ENCODE measurements at regions not wholly inside any gene's neighbourhood (a gene's known extent, or its start where the extent isn't known, plus 50 kb on each side); places are given as distances from the start of the nearest gene placed in this dataset.

- no peak overlapping the region for H3K27ac Mint-ChIP-seq
- H3K9me3 Mint-ChIP-seq = no peaks in the 10 kb centered on the region
- peaks cover 3% of the 10 kb centered on the region for H3K27me3 Mint-ChIP-seq
- ChIA-PET POLR2A (no interaction called here), CTCF (no interaction called here)
- H3K4me3 Mint-ChIP-seq = no peak overlapping the region
- no peak for DNase-seq
- H3K4me1 Mint-ChIP-seq (ENCODE audit: low read depth) = no peaks in the 10 kb centered on the region
- intact Hi-C loops (cut with micrococcal nuclease) = no loop called here
- no peaks in the 10 kb centered on the region for H3K36me3 Mint-ChIP-seq
Measured at GRCh38 chr5:71899865-71900342, 180.8 kb downstream of the CARTPT start.

- ChIA-PET POLR2A (no interaction called here), CTCF (interaction anchor here (0.7 kb wide), 1 partner anchor 115 kb away, joined by 4 read pairs; no protein-coding TSS in a partner anchor)
- Mint-ChIP-seq H3K27ac (no peak overlapping the region), H3K27me3 (peaks cover 5% of the 10 kb centered on the region), H3K4me3 (no peak overlapping the region), H3K36me3 (no peaks in the 10 kb centered on the region), H3K4me1 (ENCODE audit: low read depth) (no peaks in the 10 kb centered on the region), H3K9me3 (no peaks in the 10 kb centered on the region)
- intact Hi-C loops (cut with micrococcal nuclease) = no loop called here
- DNase-seq = no peak
Measured at GRCh38 chr5:71903808-71904207, 184.7 kb downstream of the CARTPT start.

- Mint-ChIP-seq H3K4me3 (no peak overlapping the region), H3K4me1 (ENCODE audit: low read depth) (no peaks in the 10 kb centered on the region), H3K36me3 (no peaks in the 10 kb centered on the region), H3K27ac (no peak overlapping the region), H3K27me3 (peaks cover 6% of the 10 kb centered on the region), H3K9me3 (no peaks in the 10 kb centered on the region)
- DNase-seq = no peak
- intact Hi-C loops (cut with micrococcal nuclease) = no loop called here
- ChIA-PET POLR2A (no interaction called here), CTCF (no interaction called here)
Measured at GRCh38 chr5:71904852-71905251, 185.8 kb downstream of the CARTPT start.

GRCh38 chr5:71905834-71906711 is 187.0 kb downstream of the CARTPT start:
- Mint-ChIP-seq H3K4me1 (ENCODE audit: low read depth) (no peaks in the 10 kb centered on the region), H3K36me3 (no peaks in the 10 kb centered on the region), H3K27me3 (peaks cover 7% of the 10 kb centered on the region), H3K9me3 (no peaks in the 10 kb centered on the region), H3K27ac (no peak overlapping the region), H3K4me3 (no peak overlapping the region)
- intact Hi-C loops (cut with micrococcal nuclease) = no loop called here
- CTCF ChIA-PET = interaction anchor here (0.5 kb wide), 1 partner anchor 162 kb away, joined by 3 read pairs; no protein-coding TSS in a partner anchor
- DNase-seq = no peak
- POLR2A ChIA-PET = interaction anchor here (0.6 kb wide), 1 partner anchor 23 kb away, joined by 3 read pairs; no protein-coding TSS in a partner anchor

GRCh38 chr5:71907001-71907588 is 188.0 kb downstream of the CARTPT start:
- POLR2A ChIA-PET = no interaction called here
- no peaks in the 10 kb centered on the region for H3K36me3 Mint-ChIP-seq
- CTCF ChIA-PET = no interaction called here
- H3K9me3 Mint-ChIP-seq = no peaks in the 10 kb centered on the region
- H3K4me1 Mint-ChIP-seq (ENCODE audit: low read depth) = no peaks in the 10 kb centered on the region
- H3K27ac Mint-ChIP-seq = no peak overlapping the region
- DNase-seq = no peak
- H3K27me3 Mint-ChIP-seq = peaks cover 7% of the 10 kb centered on the region
- H3K4me3 Mint-ChIP-seq = no peak overlapping the region
- intact Hi-C loops (cut with micrococcal nuclease) = no loop called here

GRCh38 chr5:71907608-71908145 is 188.6 kb downstream of the CARTPT start:
- Mint-ChIP-seq H3K4me3 (no peak overlapping the region), H3K27me3 (peaks cover 5% of the 10 kb centered on the region), H3K9me3 (no peaks in the 10 kb centered on the region), H3K27ac (no peak overlapping the region), H3K36me3 (no peaks in the 10 kb centered on the region), H3K4me1 (ENCODE audit: low read depth) (no peaks in the 10 kb centered on the region)
- intact Hi-C loops (cut with micrococcal nuclease) = no loop called here
- DNase-seq = no peak
- ChIA-PET CTCF (no interaction called here), POLR2A (no interaction called here)

GRCh38 chr5:71910741-71911140 is 191.7 kb downstream of the CARTPT start:
- CTCF ChIA-PET = no interaction called here
- POLR2A ChIA-PET = no interaction called here
- Mint-ChIP-seq H3K36me3 (no peaks in the 10 kb centered on the region), H3K9me3 (no peaks in the 10 kb centered on the region), H3K27ac (no peak overlapping the region), H3K4me1 (ENCODE audit: low read depth) (no peaks in the 10 kb centered on the region), H3K27me3 (peaks cover 8% of the 10 kb centered on the region), H3K4me3 (no peak overlapping the region)
- intact Hi-C loops (cut with micrococcal nuclease) = no loop called here
- DNase-seq = no peak

GRCh38 chr5:71912021-71912420 is 192.9 kb downstream of the CARTPT start:
- no peaks in the 10 kb centered on the region for H3K4me1 Mint-ChIP-seq (ENCODE audit: low read depth)
- H3K4me3 Mint-ChIP-seq = no peak overlapping the region
- ChIA-PET CTCF (no interaction called here), POLR2A (no interaction called here)
- no peak overlapping the region for H3K27ac Mint-ChIP-seq
- H3K27me3 Mint-ChIP-seq = peaks cover 14% of the 10 kb centered on the region
- no peak for DNase-seq
- H3K9me3 Mint-ChIP-seq = no peaks in the 10 kb centered on the region
- intact Hi-C loops (cut with micrococcal nuclease) = no loop called here
- H3K36me3 Mint-ChIP-seq = no peaks in the 10 kb centered on the region

GRCh38 chr5:71914281-71914680 is 193.0 kb upstream of the MAP1B start:
- Mint-ChIP-seq H3K9me3 (peaks cover 6% of the 10 kb centered on the region), H3K4me1 (ENCODE audit: low read depth) (no peaks in the 10 kb centered on the region), H3K27me3 (peaks cover 15% of the 10 kb centered on the region), H3K27ac (no peak overlapping the region), H3K4me3 (no peak overlapping the region), H3K36me3 (no peaks in the 10 kb centered on the region)
- no peak for DNase-seq
- CTCF ChIA-PET = no interaction called here
- POLR2A ChIA-PET = no interaction called here
- intact Hi-C loops (cut with micrococcal nuclease) = no loop called here

GRCh38 chr5:71922584-71923106 is 184.6 kb upstream of the MAP1B start:
- intact Hi-C loops (cut with micrococcal nuclease) = no loop called here
- Mint-ChIP-seq H3K27ac (no peak overlapping the region), H3K4me3 (no peak overlapping the region), H3K27me3 (peaks cover 6% of the 10 kb centered on the region), H3K4me1 (ENCODE audit: low read depth) (no peaks in the 10 kb centered on the region), H3K36me3 (no peaks in the 10 kb centered on the region), H3K9me3 (peaks cover 12% of the 10 kb centered on the region)
- ChIA-PET POLR2A (no interaction called here), CTCF (no interaction called here)
- DNase-seq = no peak

- Mint-ChIP-seq H3K9me3 (peaks cover 13% of the 10 kb centered on the region), H3K4me3 (no peak overlapping the region), H3K27ac (no peak overlapping the region), H3K4me1 (ENCODE audit: low read depth) (no peaks in the 10 kb centered on the region), H3K36me3 (no peaks in the 10 kb centered on the region), H3K27me3 (peaks cover 4% of the 10 kb centered on the region)
- intact Hi-C loops (cut with micrococcal nuclease) = no loop called here
- POLR2A ChIA-PET = no interaction called here
- no peak for DNase-seq
- CTCF ChIA-PET = no interaction called here
Measured at GRCh38 chr5:71923755-71924154, 183.5 kb upstream of the MAP1B start.

GRCh38 chr5:71924325-71924724 is 182.9 kb upstream of the MAP1B start:
- no peaks in the 10 kb centered on the region for H3K36me3 Mint-ChIP-seq
- H3K4me1 Mint-ChIP-seq (ENCODE audit: low read depth) = no peaks in the 10 kb centered on the region
- H3K27me3 Mint-ChIP-seq = peaks cover 4% of the 10 kb centered on the region
- ChIA-PET CTCF (no interaction called here), POLR2A (no interaction called here)
- no peak overlapping the region for H3K4me3 Mint-ChIP-seq
- no peak overlapping the region for H3K27ac Mint-ChIP-seq
- DNase-seq = no peak
- intact Hi-C loops (cut with micrococcal nuclease) = no loop called here
- H3K9me3 Mint-ChIP-seq = peaks cover 13% of the 10 kb centered on the region

Data from activated CD4-positive, alpha-beta memory T cell treated with anti-CD3 and anti-CD28 coated beads for 36 hours (primary cell).